ENCODE measurements at regions not wholly inside any gene's neighbourhood (a gene's known extent, or its start where the extent isn't known, plus 50 kb on each side); places are given as distances from the start of the nearest gene placed in this dataset.

GRCh38 chr13:40077396-40078027, 422.1 kb downstream of the COG6 start:
- DNase-seq (ENCODE audit: low spot score): no peak

- no peak for DNase-seq (ENCODE audit: low spot score)
Observed at GRCh38 chr13:40079721-40080120, 424.3 kb downstream of the COG6 start.

GRCh38 chr13:40080676-40081075, 425.2 kb downstream of the COG6 start:
- no peak for DNase-seq (ENCODE audit: low spot score)

GRCh38 chr13:40082639-40083038, 427.2 kb downstream of the COG6 start:
- DNase-seq (ENCODE audit: low spot score): no peak

GRCh38 chr13:40083841-40084240, 428.4 kb downstream of the COG6 start:
- no peak for DNase-seq (ENCODE audit: low spot score)

- no peak for DNase-seq (ENCODE audit: low spot score)
Observed at GRCh38 chr13:40084934-40085333, 429.5 kb downstream of the COG6 start.

- DNase-seq (ENCODE audit: low spot score): no peak
Observed at GRCh38 chr13:40087091-40088002, 431.9 kb downstream of the COG6 start.

GRCh38 chr13:40094056-40094455, 438.6 kb downstream of the COG6 start:
- no peak for DNase-seq (ENCODE audit: low spot score)

- DNase-seq (ENCODE audit: low spot score): no peak
Observed at GRCh38 chr13:40095695-40096356, 440.4 kb downstream of the COG6 start.

- no peak for DNase-seq (ENCODE audit: low spot score)
Observed at GRCh38 chr13:40096357-40096901, 441.0 kb downstream of the COG6 start.

GRCh38 chr13:40098246-40098645, 442.8 kb downstream of the COG6 start:
- DNase-seq (ENCODE audit: low spot score): no peak

GRCh38 chr13:40101708-40102359, 446.4 kb downstream of the COG6 start:
- no peak for DNase-seq (ENCODE audit: low spot score)

- DNase-seq (ENCODE audit: low spot score): no peak
Observed at GRCh38 chr13:40102360-40102727, 446.9 kb downstream of the COG6 start.

- DNase-seq (ENCODE audit: low spot score): peak; percentile 5
Observed at GRCh38 chr13:40102854-40103253, 447.4 kb downstream of the COG6 start.

GRCh38 chr13:40103864-40104263, 448.4 kb downstream of the COG6 start:
- no peak for DNase-seq (ENCODE audit: low spot score)

GRCh38 chr13:40105231-40105630, 449.8 kb downstream of the COG6 start:
- DNase-seq (ENCODE audit: low spot score): no peak

GRCh38 chr13:40109351-40109844, 453.9 kb downstream of the COG6 start:
- peak; percentile 46 for DNase-seq (ENCODE audit: low spot score)

GRCh38 chr13:40113643-40114304, 458.3 kb downstream of the COG6 start:
- no peak for DNase-seq (ENCODE audit: low spot score)

GRCh38 chr13:40114305-40114896, 458.9 kb downstream of the COG6 start:
- no peak for DNase-seq (ENCODE audit: low spot score)

GRCh38 chr13:40115426-40115825, 460.0 kb downstream of the COG6 start:
- no peak for DNase-seq (ENCODE audit: low spot score)

GRCh38 chr13:40116008-40116407, 460.5 kb downstream of the COG6 start:
- peak; percentile 7 for DNase-seq (ENCODE audit: low spot score)
